SHP77 treated with DMSO at 0.1 percent for 48 hours (cell line): ENCODE measurements at regions not wholly inside any gene's neighbourhood (a gene's known extent, or its start where the extent isn't known, plus 50 kb on each side); places are given as distances from the start of the nearest gene placed in this dataset.

Experiments used
- DNase-seq: peaks from one replicate; lab custom pipeline; 2025; lab: John Stamatoyannopoulos, UW

DNA sequence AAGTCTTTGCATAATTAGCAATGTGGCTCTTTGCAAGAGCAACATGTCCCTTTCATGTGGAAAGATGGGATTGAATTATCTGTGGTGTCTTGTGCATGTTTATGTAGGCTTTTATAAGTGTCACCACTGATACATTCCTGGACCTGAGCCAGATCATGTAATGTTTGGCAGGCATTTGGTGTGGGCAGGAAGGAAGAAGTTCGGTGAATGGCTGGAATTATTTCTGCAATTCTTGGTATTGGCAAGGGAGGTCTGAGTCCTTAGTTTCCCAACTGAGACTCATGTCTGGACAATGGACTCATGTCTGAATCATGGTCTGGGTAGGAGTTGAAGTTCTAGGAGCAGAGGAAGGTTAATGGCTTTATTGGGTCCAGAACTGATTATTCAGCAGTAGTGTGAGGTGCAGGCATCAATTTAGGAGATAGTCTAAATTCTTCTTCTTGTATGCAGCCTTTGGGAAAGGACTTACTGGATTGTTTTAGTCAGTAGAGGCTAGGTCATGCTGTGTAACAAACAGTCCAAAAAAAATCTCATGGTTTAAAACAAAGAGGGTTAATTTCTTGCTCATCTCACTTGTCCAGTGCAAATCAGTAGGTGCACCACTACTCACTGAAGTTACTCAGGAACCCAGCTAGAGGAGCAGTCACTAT is 186.5 kb upstream of the LHX5 start:
- peak; percentile 32 for DNase-seq

DNA sequence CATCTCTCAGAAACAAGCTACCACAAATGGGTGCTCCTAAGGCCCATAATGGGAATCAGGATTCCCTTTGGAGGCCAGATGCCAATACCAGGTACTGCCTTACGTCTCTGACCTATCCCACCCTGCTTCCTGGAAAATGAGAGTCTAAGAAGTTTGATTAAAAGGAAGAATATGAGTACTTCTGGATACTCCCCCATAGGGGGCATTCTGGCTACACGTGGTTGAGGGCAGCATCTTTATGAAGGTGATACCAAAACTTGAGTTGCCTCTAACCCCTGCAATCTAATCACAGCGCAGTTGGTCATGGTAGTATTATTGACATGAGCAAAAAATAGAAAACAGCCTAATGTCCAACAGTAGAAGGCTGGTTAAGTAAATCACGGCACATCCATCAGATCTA is 184.2 kb upstream of the LHX5 start:
- no peak for DNase-seq

DNA sequence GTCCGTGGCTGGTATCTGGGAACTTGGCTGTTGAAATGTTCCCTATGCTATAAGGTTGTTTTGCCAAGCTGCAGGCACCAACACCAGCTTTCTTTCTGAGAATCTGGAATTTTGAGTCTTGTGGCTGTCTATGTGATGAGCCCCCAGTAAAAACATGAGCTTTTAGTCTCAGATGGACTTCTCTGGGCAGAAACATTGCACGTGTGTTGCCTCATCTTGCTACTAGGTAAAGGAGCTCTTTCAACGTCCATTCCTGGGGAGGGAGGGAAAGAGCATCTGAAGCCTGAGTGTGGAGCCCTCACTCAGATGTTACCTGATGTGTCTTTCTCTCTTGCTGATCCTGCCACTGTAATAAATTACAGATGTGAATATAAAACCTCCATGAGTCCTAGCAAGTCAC is 183.8 kb upstream of the LHX5 start:
- DNase-seq = no peak

DNA sequence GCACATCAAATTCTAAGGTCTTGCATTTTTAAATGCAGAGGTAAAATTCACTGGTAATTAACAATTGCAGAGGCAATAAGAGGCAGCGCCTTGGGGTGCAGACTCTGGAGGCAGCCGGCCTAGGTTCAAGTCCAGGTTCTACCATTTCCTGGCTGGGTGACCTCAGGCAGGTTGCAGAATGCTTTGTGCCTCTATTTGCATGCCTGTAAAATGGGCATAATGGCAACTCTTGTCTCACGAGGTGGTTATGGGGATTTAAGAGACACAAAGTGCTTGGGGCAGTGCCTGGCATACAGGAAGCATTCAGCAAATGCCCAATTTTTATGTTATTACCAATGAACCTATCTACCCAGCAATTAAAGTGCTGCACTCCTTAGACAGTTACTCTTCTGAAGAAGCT is 180.0 kb upstream of the LHX5 start:
- no peak for DNase-seq

DNA sequence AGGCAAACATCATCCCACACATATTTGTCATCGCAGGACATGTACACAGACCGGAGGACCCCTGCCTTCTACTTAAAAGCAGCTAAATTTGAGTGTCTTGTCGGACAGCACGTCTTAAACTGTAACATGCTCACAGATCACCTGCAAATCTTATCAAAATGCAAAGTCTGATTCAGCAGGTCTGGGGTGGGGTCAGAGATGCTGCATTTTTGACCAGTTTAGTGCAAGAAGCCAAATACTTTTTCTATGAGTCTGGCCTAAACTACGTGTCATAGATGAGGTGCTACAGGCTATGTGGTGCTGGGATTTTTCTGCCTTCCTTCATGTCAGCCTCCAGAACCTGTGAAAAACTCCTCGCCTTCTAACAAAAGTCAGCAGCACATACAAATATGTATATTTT is 178.8 kb upstream of the LHX5 start:
- DNase-seq = no peak

DNA sequence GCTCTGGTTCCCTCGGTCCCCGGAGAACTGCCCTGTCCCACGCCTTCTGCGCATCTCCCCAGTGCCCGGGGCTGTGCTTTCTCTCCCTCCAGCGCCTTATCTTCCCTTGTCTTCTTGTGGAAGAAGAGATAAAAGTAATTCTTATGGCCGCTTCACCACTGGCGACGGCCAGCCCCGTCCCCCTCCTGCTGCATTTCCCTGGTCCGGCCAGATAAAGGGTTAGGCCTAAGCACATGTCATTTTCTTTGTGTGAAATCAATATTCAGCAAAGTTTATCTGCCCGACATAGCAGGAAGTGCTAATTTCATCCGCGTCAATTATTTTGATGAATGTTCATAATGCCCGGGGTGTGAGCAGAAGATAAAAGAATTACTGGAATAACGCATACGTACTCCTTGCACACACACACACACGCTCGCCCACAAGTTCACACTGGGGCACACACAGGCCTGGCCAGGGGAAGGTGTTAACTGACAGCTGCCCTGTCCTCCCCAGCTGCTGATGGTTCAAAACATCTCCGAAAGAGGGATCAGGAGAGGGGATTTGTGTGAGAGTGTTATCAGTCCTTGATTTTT is 177.7 kb upstream of the LHX5 start:
- no peak for DNase-seq

DNA sequence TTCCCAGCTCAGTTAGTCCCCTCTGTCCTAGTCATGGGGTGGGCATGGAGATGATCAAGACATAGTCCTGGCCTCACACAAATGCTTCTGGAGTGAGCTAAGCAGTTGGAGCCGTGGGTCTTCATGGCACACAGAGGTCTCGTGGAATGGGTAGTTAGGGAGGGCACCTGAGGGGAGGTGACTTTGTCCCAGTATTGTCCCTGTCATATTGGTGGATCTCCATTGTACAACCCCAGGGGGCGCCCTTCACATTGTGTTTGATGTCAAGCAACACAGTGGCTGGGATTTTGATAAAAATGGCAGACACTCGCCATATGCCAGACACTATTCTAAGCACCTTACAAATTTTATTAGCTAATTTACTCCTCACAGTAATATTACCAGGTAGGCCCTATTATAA is 175.4 kb upstream of the LHX5 start:
- no peak for DNase-seq

DNA sequence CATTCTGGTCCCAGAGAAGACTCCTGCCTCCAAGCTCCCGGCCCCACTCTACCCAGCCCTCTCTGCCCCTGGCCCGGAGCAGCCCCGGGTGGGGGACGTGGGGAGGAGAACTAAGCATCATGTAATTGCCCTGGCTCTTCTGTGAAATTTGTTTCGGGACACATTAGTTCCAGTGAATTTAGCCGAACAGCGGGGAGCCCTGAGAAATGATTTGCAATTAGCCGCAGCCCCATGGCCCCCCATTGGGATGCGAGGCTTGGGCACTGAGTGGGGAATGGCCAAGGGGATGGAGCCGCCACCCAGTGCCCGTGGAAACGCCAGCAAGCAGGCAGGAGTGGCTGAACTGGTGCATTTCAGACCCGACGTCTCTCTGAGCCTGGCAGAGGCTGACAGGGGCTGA is 173.9 kb upstream of the LHX5 start:
- no peak for DNase-seq

DNA sequence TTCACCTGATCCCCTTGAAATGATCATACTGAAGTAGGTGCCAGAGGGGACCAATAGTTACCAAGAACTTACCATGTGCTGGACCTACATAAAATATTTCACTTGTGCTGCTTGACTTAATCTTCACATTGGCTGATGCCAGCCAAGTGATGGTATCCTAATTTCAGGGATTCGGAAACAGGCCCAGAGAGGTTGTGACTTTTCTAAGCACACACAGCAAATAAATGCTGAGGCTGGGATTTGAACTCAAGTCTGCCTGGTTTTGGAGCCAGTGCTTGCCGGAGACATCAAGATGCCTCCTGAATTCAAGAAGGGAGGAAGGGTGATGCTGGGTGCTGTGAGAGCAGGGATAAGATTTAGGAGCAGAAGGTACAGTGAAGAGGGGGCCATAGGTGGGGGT is 173.5 kb upstream of the LHX5 start:
- no peak for DNase-seq

DNA sequence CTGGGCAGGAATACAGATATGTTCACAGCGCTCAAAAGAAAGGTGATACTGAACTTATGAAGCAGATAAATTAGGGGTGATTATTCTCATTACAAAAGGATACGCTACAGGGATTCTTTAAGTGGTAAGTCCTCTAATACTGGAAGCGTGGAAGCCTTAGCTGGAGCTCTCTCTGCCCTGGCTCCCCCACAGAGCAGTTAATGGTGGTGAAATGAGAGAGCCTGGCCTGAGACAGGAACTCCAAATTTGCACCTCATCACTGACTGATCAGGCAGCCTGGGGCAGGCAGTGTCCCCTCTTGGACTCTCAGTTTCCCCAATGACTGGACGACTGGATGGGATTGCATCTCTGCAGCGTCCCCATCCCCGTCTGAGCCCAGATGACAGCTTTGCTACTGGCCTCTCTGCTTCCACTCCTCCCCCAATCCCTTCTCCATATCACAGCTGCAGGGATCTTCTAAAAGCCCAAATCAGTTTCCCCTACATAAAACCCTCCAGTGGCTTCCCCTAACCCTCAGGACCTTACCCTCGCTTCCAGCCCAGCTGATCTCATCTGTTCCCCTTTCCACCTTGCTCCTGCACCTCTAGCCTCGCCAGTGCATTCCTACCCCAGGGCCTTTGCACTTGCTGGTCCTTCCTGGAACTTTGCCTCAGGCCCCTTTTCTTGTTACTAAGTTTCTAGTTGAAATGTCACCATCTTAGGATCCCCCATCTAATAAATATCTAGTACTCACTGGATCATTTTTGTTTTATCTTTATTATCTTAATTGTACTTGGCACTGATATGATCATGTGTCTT is 171.7 kb upstream of the LHX5 start:
- DNase-seq = no peak

DNA sequence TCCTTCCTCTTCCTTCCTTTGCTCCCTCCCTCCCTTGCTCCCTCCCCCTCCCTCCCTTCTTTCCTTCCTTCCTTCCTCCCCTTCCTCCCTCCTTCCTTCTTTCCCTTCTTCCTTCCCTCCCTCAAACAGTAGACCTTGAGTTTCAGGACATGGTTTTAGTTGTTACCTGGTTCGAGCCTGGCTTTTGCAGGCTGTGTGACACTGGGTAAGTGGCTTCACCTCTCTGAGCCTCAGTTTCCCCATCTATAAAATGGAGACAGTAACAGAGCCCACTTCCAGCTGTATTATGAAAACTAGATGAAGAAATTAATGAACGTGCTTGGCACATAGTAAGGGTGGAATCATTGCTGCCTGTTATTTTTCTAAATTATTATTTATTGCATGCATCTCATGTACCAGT is 171.0 kb upstream of the LHX5 start:
- DNase-seq = no peak

DNA sequence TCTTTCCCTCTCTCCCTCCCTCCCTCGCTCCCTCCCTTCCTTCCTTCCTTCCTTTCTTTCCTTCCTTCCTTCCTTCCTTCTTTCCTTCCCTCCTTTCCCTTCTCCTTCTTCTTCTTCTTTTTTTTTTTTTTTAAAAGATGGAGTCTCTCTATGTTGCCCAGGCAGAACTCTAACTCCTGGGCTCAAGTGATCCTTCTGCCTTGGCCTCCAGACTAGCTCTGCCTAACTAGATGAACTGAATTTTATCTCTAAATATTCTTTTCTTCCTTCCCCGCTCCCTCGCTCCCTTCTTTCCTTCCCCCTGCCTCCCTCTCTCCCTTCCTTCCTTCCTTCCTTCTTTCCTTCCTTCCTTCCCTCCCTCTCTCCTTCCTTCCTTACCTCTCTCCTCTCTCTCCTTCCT is 170.5 kb upstream of the LHX5 start:
- DNase-seq = no peak

DNA sequence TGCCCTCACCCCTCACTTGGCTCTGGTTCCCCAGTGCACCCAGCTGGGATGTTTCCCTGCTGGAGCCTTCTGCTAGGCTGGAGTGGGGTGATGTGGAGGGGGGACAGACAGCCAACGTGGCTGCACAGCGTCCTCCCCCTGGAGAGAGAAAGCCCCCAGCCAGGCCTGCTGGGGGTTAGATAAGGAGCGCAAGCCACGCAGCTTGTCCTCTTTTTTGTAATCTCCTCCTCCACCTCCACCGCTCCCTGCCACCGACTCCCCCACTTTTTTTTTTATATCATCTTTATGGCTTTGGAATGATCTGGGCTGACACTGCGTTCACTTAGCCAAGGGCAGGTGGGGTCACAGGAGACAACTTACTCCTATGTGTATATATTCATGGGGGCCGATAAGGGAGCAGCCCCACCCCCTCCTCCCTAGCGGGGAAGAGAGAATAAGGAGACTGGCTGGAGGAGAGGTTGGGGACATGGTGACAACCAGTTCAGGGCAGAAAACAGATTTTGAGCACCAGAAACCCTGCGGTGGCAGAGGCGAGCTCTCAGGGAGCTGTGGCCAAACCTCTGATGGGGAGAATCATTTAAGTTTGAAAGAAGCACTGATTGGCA is 169.9 kb upstream of the LHX5 start:
- no peak for DNase-seq

DNA sequence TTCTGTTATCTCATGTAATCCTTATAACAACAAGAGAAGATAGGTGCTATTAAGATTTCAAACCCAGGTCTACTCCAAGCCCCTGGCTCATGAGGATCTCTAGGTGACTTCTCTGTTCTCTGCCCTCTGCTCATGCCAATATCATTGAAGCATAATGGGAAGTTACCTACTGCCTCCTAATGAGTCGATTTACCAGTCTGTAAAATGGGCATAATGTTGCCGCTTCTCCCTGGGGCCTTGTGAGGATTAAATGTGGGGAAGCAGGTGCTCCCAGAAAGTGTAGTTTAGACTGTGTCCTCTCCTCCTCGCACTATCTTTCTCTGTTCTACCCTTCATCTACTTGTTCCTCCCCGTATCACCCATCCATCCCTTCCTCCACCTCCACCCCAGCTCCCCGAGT is 169.2 kb upstream of the LHX5 start:
- no peak for DNase-seq

DNA sequence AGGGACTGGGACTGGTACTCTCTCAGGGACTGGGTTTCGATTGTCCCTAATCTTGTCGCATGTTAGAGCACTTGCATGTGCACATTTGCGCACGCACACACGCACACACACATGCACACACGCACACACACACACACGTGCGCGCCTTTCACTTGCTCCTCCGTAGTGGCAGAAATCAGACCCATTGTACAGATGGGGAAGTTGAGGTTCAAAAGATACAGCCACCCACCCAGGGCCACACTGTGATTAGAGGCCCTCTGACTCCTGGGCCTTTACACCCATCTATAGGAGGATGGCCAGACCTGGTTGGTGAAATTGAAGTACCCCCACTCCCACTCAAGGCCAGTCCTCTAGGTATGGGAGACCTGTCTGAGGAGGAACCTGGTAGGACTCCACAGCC is 167.8 kb upstream of the LHX5 start:
- DNase-seq = no peak

DNA sequence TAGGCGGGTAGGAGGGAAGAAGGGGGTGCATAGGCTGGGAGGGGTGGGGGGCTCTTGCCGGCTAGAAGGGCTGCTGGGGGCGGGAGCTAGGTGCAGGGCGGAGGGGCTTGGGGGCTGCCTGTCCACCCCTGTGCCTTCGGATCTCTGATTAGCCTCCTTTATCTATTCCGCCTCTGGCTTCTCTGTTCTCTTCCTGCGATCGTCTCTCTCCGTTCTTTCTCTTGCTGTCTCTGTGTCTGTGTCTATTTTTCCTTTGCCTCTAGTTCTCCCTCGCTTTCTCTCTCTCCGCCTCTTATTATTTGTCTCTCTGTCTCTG is 166.7 kb upstream of the LHX5 start:
- no peak for DNase-seq

DNA sequence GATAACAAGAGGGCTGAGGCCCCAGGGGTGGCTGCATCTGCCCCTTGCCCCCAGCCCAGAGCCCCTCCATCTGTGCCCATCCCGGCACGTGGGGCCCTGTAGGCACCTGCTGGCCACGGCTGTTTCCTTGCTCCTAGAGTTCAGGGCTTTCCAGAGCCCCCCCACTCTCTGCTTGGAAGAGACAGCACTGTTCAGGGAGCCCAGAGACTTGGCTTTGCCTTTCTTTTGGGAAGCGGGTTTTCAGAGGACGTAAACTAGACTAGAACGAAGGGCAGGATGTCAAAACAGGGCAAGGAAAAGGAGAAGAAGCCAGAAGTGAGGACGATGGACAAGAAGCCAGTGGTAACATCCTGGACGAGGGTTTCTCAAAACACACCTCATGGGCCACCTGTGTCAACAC is 163.3 kb upstream of the LHX5 start:
- DNase-seq = no peak

DNA sequence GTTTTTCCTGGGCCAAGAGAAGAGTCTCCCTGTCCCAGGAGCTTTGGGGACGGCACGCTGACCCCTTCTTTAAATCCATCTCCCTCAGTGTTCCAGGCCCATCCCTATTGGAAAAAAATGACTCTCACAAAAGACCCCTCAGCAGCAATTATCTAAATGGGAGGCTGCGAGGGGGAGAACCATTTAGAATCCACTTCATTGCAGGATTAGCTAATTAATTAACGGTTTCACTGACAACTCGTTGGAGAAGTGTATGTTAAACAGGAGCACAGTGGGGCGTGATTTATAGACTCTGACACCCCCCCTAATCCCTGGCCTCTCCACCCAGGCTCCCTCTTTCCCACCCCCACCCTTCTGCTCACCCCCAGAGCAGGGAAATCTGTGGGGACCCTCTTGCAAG is 162.8 kb upstream of the LHX5 start:
- DNase-seq = no peak

DNA sequence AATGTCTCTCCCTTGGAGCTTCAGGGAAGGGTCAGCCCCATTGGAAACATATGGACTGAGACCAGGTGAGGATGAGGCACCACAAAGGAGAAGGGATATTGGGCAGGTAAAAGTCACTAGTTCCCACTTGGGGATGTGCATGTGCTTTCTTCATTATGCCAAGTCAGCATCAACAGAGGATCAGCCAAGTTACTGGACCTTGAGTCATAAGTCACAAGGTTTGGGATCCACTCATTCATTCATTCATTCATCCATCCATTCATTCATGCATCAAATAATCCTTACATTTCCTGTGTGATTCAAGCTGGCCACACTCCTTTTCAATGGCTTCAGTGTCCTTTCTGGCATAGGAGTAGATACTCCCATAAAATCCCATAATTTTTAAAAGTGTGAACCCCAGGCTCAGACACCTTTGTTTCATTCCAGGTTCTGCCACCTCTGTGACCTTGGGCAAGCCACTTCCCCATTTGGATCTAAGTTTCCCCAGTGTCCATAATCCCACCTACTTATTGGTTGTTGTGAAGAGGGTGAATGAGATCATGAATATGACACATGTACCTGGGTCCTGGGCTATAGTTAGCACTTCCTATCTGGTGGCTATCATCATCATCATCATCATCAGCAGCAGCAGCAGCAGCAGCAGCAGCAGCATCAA is 162.1 kb upstream of the LHX5 start:
- DNase-seq = no peak

DNA sequence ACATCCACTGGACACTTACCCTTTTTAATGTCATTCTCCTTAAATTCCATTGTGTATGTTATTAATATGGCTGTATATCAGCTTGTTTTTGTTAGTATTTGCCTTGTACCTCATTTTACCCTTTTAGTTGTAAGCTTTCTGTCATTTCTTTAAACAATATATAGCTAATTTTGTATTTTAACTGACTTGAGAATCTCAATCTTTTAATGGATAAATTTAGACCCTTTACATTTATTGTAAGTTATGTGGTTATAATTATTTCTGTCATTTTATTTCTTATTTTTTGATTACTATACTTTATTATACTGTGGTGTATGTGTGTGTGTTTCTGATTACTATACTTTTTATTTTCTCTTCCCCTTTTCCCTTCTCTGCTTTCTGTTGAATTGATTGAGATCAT is 159.0 kb upstream of the LHX5 start:
- no peak for DNase-seq

DNA sequence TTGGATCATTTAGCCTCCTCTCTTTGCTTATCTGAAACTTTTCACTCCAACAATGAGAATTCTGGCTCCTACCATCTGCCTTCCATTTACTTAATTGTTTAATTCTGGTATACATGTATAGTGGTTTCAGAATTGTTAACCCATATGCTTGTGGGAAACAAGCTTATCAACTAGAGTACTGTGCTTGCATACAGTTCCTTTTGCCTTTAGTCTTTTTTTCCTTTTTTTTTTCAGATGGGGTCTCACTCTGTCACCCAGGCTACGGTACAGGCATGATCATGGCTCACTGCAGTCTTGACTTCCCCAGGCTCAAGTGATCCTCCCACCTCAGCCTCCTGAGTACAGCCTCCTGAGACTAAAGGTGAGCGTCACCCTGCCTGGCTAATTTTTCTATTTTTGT is 153.8 kb upstream of the LHX5 start:
- DNase-seq = no peak

DNA sequence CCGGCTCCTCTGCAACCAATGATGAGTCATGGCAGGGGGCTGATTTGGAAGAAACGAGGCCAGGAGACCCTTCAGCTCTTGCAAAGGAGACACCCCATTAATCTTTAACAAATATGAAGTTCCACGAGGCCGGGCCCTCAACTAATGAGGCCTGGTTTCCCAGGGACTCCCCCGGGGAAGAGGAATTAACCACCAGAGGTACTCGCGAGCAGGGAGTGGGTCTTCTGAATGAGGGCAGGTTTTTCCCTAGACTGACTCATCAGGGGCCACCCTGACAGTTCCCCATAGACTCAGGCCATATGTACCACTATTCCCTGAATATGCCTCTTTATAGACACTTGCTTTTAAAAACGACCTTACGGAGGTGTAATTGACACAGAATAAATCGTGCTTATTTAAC is 150.7 kb upstream of the LHX5 start:
- DNase-seq = no peak

DNA sequence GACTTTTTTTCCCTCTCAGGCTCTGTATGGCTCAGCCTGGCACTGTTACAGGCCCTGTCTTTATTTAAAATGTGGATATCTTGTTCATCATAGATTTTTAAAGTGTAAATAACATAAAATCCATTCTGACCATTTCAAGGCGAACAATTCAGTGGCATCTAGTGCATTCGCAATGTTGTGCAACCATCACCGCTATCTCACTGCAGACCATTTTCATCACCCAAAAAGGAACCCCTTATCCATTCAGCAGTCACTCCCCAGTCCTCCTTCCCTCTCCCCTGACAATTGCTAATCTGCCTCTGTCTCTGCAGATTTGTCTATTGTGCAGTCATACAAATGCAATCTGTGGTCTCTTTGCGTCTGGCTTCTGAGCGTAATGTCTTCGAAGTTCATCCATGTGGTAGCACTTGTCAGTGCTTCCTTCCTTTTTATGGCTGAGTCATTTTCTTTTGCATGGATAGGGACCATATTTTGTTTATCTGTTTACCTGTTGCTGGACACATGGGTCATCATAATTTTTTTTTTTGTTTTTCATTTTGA is 148.8 kb upstream of the LHX5 start:
- no peak for DNase-seq
